Globus pallidus (tissue), 1 donor: ENCODE measurements at regions not wholly inside any gene's neighbourhood (a gene's known extent, or its start where the extent isn't known, plus 50 kb on each side); places are given as distances from the start of the nearest gene placed in this dataset.

Source experiments
- DNase-seq: peaks from one replicate; pipeline ENCODE4 v3.0.0-alpha.2; 2015; ENCODE audit warnings: low spot score

DNA sequence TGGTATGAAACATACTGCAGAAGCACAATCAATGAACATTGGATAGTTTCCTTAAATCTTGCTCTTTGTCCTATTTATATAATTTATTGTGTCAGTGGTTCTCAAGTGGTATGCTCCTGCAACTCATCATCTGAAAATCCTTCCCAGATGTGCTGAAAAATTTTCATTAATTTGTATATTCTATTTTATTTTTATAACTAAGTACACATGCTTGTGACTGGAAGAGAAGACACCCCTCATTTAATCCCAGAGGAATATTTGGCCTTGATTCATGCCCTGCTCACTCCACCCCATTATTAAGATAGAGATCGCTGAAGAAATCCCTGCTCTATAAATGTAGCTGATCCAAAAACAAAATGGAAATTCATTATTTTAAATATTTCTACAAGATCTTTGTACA, 870.5 kb upstream of the CXADR start:
- no peak for DNase-seq

DNA sequence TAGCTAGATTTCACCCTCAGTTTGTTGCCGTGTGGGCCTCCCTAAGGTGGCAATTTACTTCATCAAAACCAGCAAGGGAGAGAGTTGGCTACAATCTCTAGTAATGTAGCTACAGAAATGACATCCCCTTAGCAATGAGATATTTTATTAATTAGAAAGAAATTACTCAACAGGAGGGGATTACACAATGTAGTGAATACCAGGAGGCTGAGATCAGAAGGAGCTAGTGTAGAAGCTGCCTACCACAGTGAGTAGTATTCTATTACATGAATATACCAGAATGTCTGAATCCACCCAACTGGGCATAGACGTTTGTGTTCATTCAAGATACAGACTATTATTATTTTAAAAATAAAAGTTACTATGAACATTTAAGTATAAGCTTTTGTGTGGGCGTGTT, 868.2 kb upstream of the CXADR start:
- no peak for DNase-seq

GRCh38 chr21:16650714-16651366, 862.0 kb upstream of the CXADR start:
- no peak for DNase-seq

GRCh38 chr21:16651956-16652355, 860.9 kb upstream of the CXADR start:
- no peak for DNase-seq

DNA sequence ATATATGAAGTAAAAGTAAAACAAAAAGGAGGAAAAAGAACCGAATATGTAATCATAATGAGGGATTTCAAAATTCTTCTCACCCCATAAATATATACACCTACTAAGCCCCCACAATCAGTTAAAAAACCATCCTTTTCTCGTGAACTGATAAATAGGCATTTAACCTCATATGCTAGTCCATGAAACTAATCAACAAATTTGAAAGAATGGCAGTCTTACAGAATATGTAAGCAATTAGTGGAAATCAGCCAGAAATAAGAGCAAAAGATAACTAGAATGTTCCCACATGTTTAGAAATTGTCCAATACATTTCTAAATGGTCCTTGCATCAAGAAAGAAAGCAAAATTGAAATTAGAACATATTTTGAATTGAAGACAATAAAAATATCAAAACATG, 849.4 kb upstream of the CXADR start:
- no peak for DNase-seq

GRCh38 chr21:16667395-16667794, 845.4 kb upstream of the CXADR start:
- no peak for DNase-seq

DNA sequence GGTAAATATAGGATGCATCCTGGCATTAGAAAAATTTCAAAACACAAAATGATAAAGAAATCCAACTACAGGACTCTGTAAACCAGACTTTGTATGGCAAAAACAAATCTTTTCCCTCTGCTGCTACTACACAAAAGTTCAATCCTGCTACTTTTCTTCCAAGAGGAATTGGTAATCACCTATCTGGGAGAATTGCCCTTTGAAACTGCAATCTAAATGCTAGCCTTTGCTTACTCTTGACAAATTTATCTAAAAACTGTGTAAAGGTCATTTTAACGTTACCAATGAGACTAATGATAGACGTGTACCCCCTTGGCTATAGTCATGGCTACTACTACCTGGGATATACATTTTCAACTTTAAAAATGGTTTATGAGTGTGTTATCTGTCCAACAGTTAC, 837.9 kb upstream of the CXADR start:
- DNase-seq: no peak

GRCh38 chr21:16676391-16676790, 836.5 kb upstream of the CXADR start:
- no peak for DNase-seq

- no peak for DNase-seq
Measured at GRCh38 chr21:16678429-16679160, 834.2 kb upstream of the CXADR start.

DNA sequence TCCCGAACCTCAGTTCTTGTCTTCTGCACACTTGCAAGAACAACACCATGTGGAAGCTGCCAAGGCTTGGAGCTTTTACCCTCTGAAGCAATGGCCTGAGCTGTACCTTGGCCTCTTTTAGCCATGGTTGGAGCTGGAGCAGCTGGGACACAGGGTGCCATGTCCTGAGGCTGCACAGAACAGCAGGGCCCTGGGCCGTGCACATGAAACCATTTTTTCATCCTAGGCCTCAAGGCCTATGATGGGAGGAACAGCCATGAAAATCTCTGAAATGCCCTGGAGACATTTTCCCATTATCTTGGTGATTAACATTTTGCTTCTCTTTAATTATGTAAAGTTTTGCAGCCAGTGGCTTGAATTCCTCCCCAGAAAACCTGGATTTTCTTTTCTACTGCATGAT, 817.8 kb upstream of the CXADR start:
- DNase-seq: no peak

DNA sequence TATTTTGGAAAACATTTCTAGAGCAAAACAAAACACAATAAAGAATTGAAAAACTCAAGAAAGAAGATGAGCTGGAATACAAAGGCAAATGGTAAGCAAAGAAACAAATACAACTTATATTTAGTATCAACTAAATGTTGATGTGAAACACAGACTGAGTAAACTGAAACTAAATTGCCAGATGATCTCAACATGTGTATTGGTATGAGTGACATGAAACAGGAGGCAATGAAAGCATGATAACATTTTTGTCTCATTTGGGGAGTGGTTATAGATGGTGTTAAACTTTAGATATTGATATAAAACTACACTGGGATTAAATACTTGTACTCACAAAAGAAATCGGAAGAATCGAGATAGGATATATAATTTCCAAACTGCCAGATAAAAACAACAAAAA, 805.6 kb upstream of the CXADR start:
- DNase-seq: no peak

DNA sequence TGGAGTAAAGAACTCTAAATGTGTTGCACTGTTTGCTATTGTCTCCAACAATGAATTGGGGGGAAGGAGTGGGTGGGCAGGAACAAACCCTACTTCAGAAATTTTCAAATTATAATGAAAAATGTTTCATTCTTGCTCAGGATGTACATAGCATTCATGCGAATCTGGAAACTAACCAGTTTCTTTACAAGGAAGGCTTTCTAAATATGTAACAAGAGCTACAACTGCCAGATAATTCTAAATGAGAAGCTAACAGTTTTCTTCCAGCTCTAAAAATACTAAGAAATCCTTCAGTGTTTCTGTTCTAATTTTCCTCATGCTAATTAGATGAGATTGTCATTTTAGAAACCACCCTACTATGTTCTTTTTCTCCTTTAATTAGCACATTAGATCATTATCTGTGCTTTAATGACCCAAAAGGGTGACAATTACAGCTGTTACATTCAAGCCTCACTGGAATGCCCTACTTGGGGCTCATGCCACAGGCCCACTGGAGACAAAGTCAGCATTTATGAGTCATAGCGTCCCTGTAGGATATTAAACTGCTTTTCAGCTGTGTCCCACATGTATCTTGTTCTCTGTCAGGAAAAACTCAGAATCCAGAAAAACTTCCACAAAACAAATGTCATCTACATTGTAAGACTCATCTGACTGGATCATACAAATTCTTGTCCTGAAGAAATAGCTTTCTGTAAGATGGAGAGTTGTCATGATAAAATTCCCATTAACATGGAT, 804.6 kb upstream of the CXADR start:
- DNase-seq: no peak

DNA sequence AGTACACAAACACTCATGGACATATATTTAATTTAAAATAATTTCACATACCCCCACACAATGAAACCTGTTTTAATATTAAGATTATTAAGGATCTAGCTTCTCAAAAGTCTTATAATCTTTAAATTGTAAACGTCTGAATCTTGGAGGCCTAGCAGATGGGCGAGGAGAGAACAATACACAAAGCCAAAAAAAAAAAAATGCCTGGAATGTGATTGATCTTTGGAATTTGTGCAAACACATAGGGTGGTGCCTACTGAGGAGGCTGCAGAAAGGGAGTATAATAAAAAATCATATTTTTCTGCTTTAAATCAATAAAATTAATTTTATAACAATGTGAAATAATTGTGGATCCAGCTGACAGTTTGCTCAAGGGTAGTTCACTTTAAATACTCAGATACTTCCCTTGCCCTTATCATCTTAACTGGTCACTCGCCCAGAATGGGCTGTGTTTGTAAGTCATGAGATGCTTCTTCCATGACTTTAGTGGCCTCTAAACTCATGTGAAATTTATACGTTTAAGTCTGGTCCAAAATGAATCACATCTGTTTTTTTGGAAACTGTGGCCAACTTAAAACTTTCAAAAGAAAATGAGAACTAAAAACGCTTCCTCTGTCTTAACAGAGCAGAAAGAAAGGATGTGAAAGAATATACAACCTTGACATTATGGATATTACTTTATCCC, 802.8 kb upstream of the CXADR start:
- DNase-seq: no peak

DNA sequence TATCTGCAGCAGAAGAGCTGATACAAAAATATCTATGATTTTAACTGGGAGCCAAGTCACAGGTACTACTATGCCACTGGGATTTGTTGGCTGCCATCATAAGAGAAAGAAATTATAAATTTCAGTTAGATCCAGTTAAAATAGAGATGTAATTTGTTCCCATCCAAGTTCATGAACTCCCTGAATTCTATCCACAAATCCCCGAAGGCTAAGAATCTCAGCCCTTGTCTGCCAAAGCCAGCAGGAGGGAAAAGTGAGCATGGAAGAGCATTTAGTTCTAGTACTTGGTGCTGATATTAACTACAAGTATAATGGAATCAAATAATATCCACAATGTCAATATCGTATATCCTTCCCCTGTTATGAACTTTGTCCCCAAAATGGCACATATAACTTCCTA, 801.1 kb upstream of the CXADR start:
- DNase-seq: no peak

- no peak for DNase-seq
Measured at GRCh38 chr21:16713331-16714117, 799.3 kb upstream of the CXADR start.

GRCh38 chr21:16740511-16740910, 772.3 kb upstream of the CXADR start:
- no peak for DNase-seq

GRCh38 chr21:16741141-16741665, 771.6 kb upstream of the CXADR start:
- DNase-seq: no peak

DNA sequence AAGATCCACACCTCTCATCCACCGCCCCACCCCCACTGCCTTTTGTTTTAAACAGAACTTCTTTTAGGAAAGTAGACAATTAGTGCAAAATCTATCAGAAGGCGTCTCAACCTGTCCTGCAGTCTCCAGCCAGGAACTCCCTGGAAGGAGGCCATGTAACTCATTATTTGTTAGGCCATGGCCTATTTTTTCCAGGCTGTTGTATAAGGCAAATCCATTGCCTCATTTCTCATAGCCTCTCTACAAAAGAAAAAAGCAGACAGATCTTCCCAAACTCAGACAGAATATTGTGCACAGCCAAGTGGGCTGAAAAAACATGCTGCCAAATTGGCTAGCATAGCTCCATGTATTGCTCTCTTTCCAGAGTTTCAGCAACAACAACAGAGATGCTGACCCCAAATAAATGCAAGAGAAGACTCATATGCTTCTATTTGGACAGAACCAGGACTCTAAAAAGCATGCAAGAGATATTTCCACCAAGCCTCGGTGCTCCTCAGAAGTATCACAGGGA, 770.7 kb upstream of the CXADR start:
- peak; percentile 65 for DNase-seq

- DNase-seq: no peak
Measured at GRCh38 chr21:16742741-16743140, 770.1 kb upstream of the CXADR start.

GRCh38 chr21:16743317-16743716, 769.5 kb upstream of the CXADR start:
- no peak for DNase-seq

GRCh38 chr21:16750926-16751325, 761.9 kb upstream of the CXADR start:
- no peak for DNase-seq
